ENCODE measurements at regions not wholly inside any gene's neighbourhood (a gene's known extent, or its start where the extent isn't known, plus 50 kb on each side); places are given as distances from the start of the nearest gene placed in this dataset.

DNA sequence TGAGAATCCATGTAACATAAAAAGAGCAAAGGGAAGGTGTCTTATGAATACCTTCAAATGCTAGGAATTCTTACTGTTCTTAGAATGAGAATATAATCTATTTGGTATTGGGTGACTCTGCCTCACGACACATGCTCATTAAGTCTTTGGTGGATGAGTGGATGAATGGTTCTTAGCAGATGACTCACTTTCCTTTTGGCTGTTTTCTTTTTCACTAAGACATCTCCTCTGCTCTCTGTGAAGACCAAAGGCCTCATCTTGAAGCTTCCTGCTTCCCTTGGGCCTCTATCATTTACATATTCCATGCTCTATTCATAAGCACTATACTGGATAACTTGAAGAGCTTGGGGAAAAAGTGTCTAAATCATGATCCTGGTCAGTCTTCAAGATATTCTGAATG lies 468.1 kb downstream of the SPATA31D1 start:
- TF ChIP-seq, protein P1, sequence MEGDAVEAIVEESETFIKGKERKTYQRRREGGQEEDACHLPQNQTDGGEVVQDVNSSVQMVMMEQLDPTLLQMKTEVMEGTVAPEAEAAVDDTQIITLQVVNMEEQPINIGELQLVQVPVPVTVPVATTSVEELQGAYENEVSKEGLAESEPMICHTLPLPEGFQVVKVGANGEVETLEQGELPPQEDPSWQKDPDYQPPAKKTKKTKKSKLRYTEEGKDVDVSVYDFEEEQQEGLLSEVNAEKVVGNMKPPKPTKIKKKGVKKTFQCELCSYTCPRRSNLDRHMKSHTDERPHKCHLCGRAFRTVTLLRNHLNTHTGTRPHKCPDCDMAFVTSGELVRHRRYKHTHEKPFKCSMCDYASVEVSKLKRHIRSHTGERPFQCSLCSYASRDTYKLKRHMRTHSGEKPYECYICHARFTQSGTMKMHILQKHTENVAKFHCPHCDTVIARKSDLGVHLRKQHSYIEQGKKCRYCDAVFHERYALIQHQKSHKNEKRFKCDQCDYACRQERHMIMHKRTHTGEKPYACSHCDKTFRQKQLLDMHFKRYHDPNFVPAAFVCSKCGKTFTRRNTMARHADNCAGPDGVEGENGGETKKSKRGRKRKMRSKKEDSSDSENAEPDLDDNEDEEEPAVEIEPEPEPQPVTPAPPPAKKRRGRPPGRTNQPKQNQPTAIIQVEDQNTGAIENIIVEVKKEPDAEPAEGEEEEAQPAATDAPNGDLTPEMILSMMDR (IDR thresholded peaks at IDR 0.05; ENCODE audit: low read depth, low read length), result no peak
- no peak for DNase-seq (ENCODE audit: extremely low read depth, low read depth)

DNA sequence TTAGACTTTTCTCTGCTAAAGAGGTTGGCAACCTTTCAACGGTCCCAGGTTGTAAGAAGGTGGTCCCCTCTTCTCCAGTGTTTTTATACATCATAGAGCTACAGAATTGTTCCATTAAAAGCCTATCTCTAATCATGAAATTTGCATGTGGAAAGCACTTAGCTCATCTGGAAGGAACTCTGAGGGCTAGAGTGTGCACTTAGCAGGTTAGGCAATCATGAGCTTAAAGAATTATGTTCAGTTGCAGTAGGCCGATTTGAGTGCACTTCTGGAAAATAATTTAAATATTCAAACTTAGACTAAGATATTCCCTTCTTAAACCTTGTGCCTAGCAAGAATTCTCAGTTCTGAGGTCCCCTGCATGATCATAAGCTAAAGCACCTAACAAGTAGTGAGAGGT lies 468.7 kb downstream of the SPATA31D1 start:
- TF ChIP-seq, protein P1 (IDR thresholded peaks at IDR 0.05; ENCODE audit: low read depth, low read length), result no peak
- DNase-seq (ENCODE audit: extremely low read depth, low read depth), result no peak

DNA sequence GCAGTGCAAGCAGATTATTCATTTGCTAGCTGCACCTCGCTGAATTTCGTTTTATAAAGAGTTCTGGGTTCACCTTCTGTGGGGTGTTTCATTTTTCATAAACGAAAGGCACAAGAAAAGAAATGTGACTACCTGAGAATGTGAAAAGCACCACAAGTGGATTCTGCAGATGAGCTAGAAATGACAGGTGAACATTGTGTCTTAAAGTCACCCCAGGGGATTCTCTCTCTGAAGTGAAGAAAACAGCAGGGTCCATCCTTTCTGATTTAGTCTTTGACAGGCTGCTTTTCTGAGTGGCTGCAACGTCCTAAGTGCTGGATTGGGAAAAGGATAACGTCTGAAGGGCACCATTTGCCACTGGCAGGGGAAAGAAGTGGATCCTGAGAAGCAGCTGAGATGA lies 469.3 kb downstream of the SPATA31D1 start:
- TF ChIP-seq, protein P1 (IDR thresholded peaks at IDR 0.05; ENCODE audit: low read depth, low read length), result no peak
- DNase-seq (ENCODE audit: extremely low read depth, low read depth), result no peak

DNA sequence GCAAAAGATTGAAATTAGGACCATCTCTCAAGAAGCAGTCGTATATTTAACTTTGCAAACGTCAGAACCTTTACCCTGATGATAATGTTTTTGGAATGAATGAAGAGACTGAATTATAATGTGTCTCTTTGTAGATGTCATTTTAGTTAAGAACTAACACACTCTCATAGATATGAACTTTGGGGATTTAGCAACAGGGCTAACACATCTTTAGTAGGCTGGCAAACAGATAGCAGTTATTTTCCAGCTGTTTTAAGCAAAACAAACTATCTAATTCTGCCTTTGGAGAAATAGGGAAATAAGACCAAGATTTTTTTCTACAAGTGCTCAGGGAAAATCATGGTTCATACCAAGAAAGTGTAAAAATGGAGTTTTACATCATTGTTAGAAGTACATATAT lies 469.7 kb downstream of the SPATA31D1 start:
- no peak for DNase-seq (ENCODE audit: extremely low read depth, low read depth)
- TF ChIP-seq, protein P1 (IDR thresholded peaks at IDR 0.05; ENCODE audit: low read depth, low read length), result no peak

DNA sequence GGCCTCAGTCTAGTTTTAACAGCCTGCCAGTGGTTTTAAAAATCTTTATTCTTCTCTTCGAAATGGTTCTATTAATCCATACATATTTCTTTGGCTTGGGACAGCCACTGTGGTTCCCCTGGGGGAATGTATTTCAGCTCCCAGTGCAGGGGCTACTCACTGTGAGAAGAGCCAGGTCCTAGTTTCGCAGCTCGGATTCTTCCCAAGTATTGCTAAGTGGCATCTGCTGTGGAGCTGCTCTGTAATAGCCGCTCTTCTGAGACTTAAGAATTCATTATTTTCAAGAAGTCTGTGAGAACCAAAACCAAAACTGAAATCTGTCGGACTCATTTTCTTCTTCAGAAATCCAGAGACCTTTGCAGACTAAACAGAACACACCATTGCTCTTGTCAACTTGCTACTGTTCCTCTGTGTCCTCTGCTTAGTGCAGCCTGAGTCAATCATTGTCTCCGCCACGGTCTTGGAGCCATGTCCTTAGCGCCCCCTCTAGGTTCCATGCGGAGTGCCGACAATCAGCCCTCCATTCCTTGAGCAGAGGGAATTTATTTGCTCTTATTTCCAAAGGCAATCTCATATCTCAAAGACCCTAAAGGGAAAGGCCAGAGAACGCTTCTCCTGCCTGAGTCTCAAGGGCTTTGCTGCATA lies 478.2 kb downstream of the SPATA31D1 start:
- DNase-seq (ENCODE audit: extremely low read depth, low read depth), result no peak
- TF ChIP-seq, protein P1 (IDR thresholded peaks at IDR 0.05; ENCODE audit: low read depth, low read length), result peak; percentile 66

DNA sequence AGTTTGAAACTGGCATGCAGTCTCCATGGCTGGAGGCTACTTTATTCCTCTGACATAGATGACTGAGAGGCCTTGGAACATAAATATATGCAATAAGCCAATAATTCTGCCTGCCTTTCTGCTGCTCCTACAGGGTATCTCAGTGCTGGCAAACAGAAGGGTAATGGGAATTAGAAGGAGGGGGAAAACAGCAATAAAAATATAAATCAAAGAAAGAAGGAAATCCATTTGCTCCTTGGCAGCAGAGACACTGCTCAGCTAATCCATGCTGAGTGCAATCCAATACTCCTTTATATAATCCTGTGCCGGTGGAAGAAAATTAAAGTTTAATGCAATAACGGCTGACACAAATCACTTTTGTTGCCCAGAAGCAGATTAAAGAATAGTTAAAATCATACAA lies 478.9 kb downstream of the SPATA31D1 start:
- DNase-seq (ENCODE audit: extremely low read depth, low read depth), result no peak

DNA sequence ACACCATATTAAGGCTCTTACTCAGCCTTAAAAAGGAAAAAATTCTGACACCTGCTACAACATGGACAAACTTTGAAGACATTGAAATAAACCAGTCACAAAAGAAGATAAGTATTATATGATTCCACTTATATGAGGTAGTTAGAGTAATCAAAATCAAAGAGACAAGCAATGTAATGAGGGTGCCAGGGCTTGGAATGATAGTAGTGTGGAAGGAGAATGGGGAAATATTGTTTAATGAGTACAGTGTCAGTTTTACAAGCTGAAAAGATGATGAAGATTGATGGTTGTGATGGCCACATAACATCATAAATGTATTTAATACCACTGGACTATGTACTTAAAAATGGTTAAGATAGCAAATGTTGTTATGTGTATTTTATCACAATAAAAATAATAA lies 485.7 kb downstream of the SPATA31D1 start:
- TF ChIP-seq, protein P1 (IDR thresholded peaks at IDR 0.05; ENCODE audit: low read depth, low read length), result no peak
- no peak for DNase-seq (ENCODE audit: extremely low read depth, low read depth)

More for the DNA sequence above, 478.9 kb downstream of the SPATA31D1 start:
- TF ChIP-seq, protein P1 (IDR thresholded peaks at IDR 0.05; ENCODE audit: low read depth, low read length), result no peak
